Endothelial cell of umbilical vein (primary cell): ENCODE measurements at regions not wholly inside any gene's neighbourhood (a gene's known extent, or its start where the extent isn't known, plus 50 kb on each side); places are given as distances from the start of the nearest gene placed in this dataset.

Experiments
- CTCF ChIP-seq, 2 donors: IDR thresholded peaks; 1 replicate in 1 of 2; 2 replicates in 1 of 2; pipeline ENCODE4 v1.5.1; 2011; ENCODE audit warnings: low read length in 2 of 2, mild to moderate bottlenecking in 2 of 2, moderate library complexity in 2 of 2, control low read depth in 1 of 2, inconsistent platforms in 1 of 2, low read depth in 1 of 2; ENCODE audit not compliant: insufficient read depth in 1 of 2; ENCODE audit errors: extremely low read depth in 1 of 2
- EZH2 ChIP-seq: IDR thresholded peaks from 2 replicates; pipeline ENCODE4 v1.6.1; 2012; ENCODE audit warnings: borderline replicate concordance, low read depth, mild to moderate bottlenecking, moderate library complexity, low read length, inconsistent platforms; ENCODE audit not compliant: severe bottlenecking
- FOS ChIP-seq: IDR thresholded peaks from 2 replicates; pipeline ENCODE4 v1.6.1; 2011; ENCODE audit warnings: mild to moderate bottlenecking, low read length, moderate library complexity, borderline replicate concordance; ENCODE audit not compliant: insufficient read depth
- GATA2 ChIP-seq: IDR thresholded peaks from 2 replicates; pipeline ENCODE4 v1.7.0; 2011; ENCODE audit warnings: low read depth, mild to moderate bottlenecking, moderate library complexity, mixed read lengths, low read length; ENCODE audit not compliant: insufficient read length, insufficient read depth
- JUN ChIP-seq: IDR thresholded peaks from 2 replicates; pipeline ENCODE4 v1.6.1; 2011; ENCODE audit warnings: borderline replicate concordance, low read depth; ENCODE audit not compliant: insufficient read length, insufficient read depth
- MYC ChIP-seq: IDR thresholded peaks from one replicate; pipeline ENCODE4 v1.6.1; 2011; ENCODE audit warnings: mild to moderate bottlenecking, low read depth, low read length
- POLR2A ChIP-seq: IDR thresholded peaks from 2 replicates; pipeline ENCODE4 v1.6.1; 2012; ENCODE audit warnings: low read depth, mild to moderate bottlenecking, control low read depth, low read length
- POLR2AphosphoS5 ChIP-seq: IDR thresholded peaks from 2 replicates; pipeline ENCODE4 v1.6.1; 2012; ENCODE audit warnings: low read depth, mild to moderate bottlenecking, control low read depth, low read length, moderate library complexity; ENCODE audit not compliant: insufficient read depth
- TF ChIP-seq, protein P1 (sequence below): IDR thresholded peaks from 2 replicates; pipeline ENCODE4 v1.6.1; 2011; ENCODE audit not compliant: insufficient read depth, insufficient read length

DNA sequence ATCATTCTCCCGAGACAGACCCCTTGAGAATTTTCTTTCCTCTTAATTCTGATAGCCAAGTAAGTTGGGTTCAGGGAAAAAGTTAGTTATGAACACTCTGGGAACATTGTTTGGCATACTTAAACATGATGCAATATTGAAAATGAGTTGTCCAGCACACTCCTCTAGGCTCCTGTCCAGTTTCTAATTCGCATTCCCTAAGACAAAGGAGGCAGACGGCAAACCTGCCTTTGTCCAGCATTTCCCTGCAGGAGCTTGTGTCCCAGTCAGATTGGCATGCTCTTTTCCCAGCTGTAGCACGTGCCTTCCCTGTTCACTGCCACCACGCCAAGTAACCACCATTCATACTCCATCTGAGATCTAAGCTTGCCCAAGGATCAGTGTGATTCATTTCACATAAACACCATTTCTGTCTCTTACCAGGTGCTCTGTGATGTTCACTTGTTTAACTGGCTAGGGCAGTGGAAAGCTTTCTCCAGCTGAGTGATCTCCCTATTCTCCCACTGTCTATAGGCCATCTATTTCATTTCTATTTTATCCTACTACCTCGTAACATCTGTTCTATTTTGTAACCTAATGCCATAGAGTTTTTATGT, 150.0 kb upstream of the EPB41L3 start:
- TF ChIP-seq CTCF (IDR thresholded peaks at IDR 0.05; ENCODE audit: extremely low read depth in 1 of 2, insufficient read depth in 1 of 2, low read depth in 1 of 2, low read length in 2 of 2) (no peak), POLR2A (no peak), POLR2AphosphoS5 (no peak), EZH2 (no peak), JUN (no peak), MYC (no peak), GATA2 (no peak), FOS (no peak)
- TF ChIP-seq, protein P1, sequence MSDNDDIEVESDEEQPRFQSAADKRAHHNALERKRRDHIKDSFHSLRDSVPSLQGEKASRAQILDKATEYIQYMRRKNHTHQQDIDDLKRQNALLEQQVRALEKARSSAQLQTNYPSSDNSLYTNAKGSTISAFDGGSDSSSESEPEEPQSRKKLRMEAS, result no peak
